ENCODE measurements at regions not wholly inside any gene's neighbourhood (a gene's known extent, or its start where the extent isn't known, plus 50 kb on each side); places are given as distances from the start of the nearest gene placed in this dataset.

DNA sequence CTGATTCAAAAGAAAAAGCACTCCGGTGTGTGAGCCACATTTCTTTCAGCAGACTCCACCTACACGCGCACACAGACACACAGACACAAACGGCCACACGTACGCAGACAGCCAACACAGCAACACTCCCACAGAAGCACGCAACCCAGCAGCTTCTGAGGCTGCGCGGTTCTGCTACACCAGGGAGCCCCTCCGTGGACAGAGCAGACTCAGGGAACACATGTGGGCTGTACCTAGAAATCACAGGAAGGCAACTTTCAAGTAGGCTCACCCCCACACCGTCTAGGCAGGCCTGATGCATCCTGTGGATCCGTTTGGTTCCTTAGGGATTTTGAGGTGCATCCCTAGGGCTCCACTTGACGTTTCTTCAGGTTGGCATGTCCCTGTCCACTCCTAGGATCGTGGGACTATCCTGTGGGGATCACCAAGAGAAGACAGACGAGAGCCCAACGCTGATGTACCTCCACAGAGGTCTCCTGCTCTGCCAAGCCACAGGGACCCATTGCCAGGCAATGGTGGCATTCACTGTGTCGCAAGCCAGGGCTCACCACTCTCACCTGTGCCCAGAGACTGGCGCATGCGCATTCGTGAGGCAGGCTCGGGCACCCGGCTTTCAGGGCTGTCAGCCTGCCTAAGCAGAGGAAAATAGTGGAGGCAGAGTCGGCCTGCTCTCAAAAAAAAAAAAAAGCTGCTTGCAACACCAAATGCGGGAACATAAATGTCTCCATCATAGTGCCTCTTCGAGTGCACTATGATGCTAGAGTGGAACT, 2333.3 kb downstream of the TP53TG3F start:
- no peak for DNase-seq (ENCODE audit: low read depth)

DNA sequence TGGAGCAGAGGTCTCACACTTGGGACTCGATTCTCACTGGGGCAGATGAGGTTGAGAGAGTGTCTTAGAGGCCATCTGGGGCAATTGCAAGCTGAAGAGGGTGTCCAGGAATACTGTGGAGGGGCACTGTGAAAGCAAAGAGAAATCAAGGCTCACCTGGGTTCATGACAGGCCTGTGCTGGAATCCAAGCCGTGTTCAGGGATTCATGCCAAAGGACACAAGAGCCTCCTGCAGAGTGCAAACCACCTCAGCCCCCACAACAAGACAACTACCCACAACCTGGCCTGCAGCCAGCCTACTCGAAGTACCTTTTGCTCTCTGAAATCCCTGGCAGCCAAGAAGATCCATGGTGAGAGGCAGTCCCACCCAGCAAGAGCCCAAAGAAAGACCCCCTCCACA, 2334.2 kb downstream of the TP53TG3F start:
- no peaks in the 10 kb centered on the region for H3K4me1 Mint-ChIP-seq (ENCODE audit: low read depth, unreplicated experiment)
- TF ChIP-seq CTCF (IDR thresholded peaks at IDR 0.05; ENCODE audit: insufficient read depth, low read depth, low read length) (no peak), EZH2 (IDR thresholded peaks at IDR 0.05; ENCODE audit: insufficient read depth, low read length) (no peak)
- peaks cover 11% of the 10 kb centered on the region for H3K9me3 Mint-ChIP-seq (ENCODE audit: unreplicated experiment)
- Histone ChIP-seq H3K27me3 (ENCODE audit: insufficient read depth, low read length) (no peaks in the 10 kb centered on the region), H3K36me3 (ENCODE audit: insufficient read depth, low read length) (no peaks in the 10 kb centered on the region), H3K4me1 (ENCODE audit: insufficient read depth, low read length) (no peaks in the 10 kb centered on the region), H3K9me3 (ENCODE audit: insufficient read depth, low read depth, low read length) (peaks cover 6% of the 10 kb centered on the region), H2AFZ (ENCODE audit: low read depth, low read length) (no peak overlapping the region), H3K4me2 (ENCODE audit: low read length) (no peak overlapping the region), H3K27ac (ENCODE audit: low read depth, low read length) (no peak overlapping the region), H4K20me1 (ENCODE audit: insufficient read depth, low read length) (no peaks in the 10 kb centered on the region), H3K9ac (ENCODE audit: low read length) (no peak overlapping the region), H3K79me2 (ENCODE audit: insufficient read depth, low read length) (no peaks in the 10 kb centered on the region), H3K4me3 (ENCODE audit: insufficient read depth, low read depth, low read length) (no peak overlapping the region)
- no peaks in the 10 kb centered on the region for H3K27me3 Mint-ChIP-seq (ENCODE audit: low read depth, unreplicated experiment)
- FAIRE-seq (no peak), DNase-seq (ENCODE audit: low read depth) (no peak)
- peaks cover 2% of the 10 kb centered on the region for H3K36me3 Mint-ChIP-seq (ENCODE audit: low read depth, unreplicated experiment)
- H3K4me3 Mint-ChIP-seq (ENCODE audit: unreplicated experiment), result no peak overlapping the region
- no peak overlapping the region for H3K27ac Mint-ChIP-seq (ENCODE audit: unreplicated experiment)

More for the DNA sequence above, 2333.3 kb downstream of the TP53TG3F start:
- Histone ChIP-seq H4K20me1 (ENCODE audit: insufficient read depth, low read length) (no peaks in the 10 kb centered on the region), H2AFZ (ENCODE audit: low read depth, low read length) (no peak overlapping the region), H3K36me3 (ENCODE audit: insufficient read depth, low read length) (no peaks in the 10 kb centered on the region), H3K4me1 (ENCODE audit: insufficient read depth, low read length) (no peaks in the 10 kb centered on the region), H3K27me3 (ENCODE audit: insufficient read depth, low read length) (no peaks in the 10 kb centered on the region), H3K4me3 (ENCODE audit: insufficient read depth, low read depth, low read length) (no peak overlapping the region), H3K79me2 (ENCODE audit: insufficient read depth, low read length) (no peaks in the 10 kb centered on the region), H3K4me2 (ENCODE audit: low read length) (no peak overlapping the region), H3K27ac (ENCODE audit: low read depth, low read length) (no peak overlapping the region), H3K9ac (ENCODE audit: low read length) (no peak overlapping the region), H3K9me3 (ENCODE audit: insufficient read depth, low read depth, low read length) (peaks cover 6% of the 10 kb centered on the region)
- TF ChIP-seq EZH2 (IDR thresholded peaks at IDR 0.05; ENCODE audit: insufficient read depth, low read length) (no peak), CTCF (IDR thresholded peaks at IDR 0.05; ENCODE audit: insufficient read depth, low read depth, low read length) (no peak)
- no peaks in the 10 kb centered on the region for H3K4me1 Mint-ChIP-seq (ENCODE audit: low read depth, unreplicated experiment)
- H3K9me3 Mint-ChIP-seq (ENCODE audit: unreplicated experiment), result peaks cover 13% of the 10 kb centered on the region
- no peak overlapping the region for H3K27ac Mint-ChIP-seq (ENCODE audit: unreplicated experiment)
- no peak overlapping the region for H3K4me3 Mint-ChIP-seq (ENCODE audit: unreplicated experiment)
- H3K27me3 Mint-ChIP-seq (ENCODE audit: low read depth, unreplicated experiment), result no peaks in the 10 kb centered on the region
- no peak for FAIRE-seq
- H3K36me3 Mint-ChIP-seq (ENCODE audit: low read depth, unreplicated experiment), result peaks cover 2% of the 10 kb centered on the region

- Histone ChIP-seq H2AFZ (ENCODE audit: low read depth, low read length) (no peak overlapping the region), H4K20me1 (ENCODE audit: insufficient read depth, low read length) (no peaks in the 10 kb centered on the region), H3K9me3 (ENCODE audit: insufficient read depth, low read depth, low read length) (peaks cover 6% of the 10 kb centered on the region), H3K79me2 (ENCODE audit: insufficient read depth, low read length) (no peaks in the 10 kb centered on the region), H3K4me1 (ENCODE audit: insufficient read depth, low read length) (no peaks in the 10 kb centered on the region), H3K27ac (ENCODE audit: low read depth, low read length) (no peak overlapping the region), H3K27me3 (ENCODE audit: insufficient read depth, low read length) (no peaks in the 10 kb centered on the region), H3K9ac (ENCODE audit: low read length) (no peak overlapping the region), H3K4me2 (ENCODE audit: low read length) (no peak overlapping the region), H3K4me3 (ENCODE audit: insufficient read depth, low read depth, low read length) (no peak overlapping the region), H3K36me3 (ENCODE audit: insufficient read depth, low read length) (no peaks in the 10 kb centered on the region)
- DNase-seq (ENCODE audit: low read depth), result no peak
- Mint-ChIP-seq H3K27me3 (ENCODE audit: low read depth, unreplicated experiment) (no peaks in the 10 kb centered on the region), H3K4me1 (ENCODE audit: low read depth, unreplicated experiment) (no peaks in the 10 kb centered on the region), H3K36me3 (ENCODE audit: low read depth, unreplicated experiment) (peaks cover 2% of the 10 kb centered on the region), H3K27ac (ENCODE audit: unreplicated experiment) (no peak overlapping the region), H3K4me3 (ENCODE audit: unreplicated experiment) (no peak overlapping the region), H3K9me3 (ENCODE audit: unreplicated experiment) (peaks cover 11% of the 10 kb centered on the region)
- FAIRE-seq, result no peak
- TF ChIP-seq CTCF (IDR thresholded peaks at IDR 0.05; ENCODE audit: insufficient read depth, low read depth, low read length) (no peak), EZH2 (IDR thresholded peaks at IDR 0.05; ENCODE audit: insufficient read depth, low read length) (no peak)
These were observed 2335.5 kb downstream of the TP53TG3F start for GRCh38 chr16:35794896-35795295.

All from astrocyte (in vitro differentiated cells and primary cell).